ENCODE measurements at regions not wholly inside any gene's neighbourhood (a gene's known extent, or its start where the extent isn't known, plus 50 kb on each side); places are given as distances from the start of the nearest gene placed in this dataset.
"Not testable (repeated sequence)": the region's sequence is repeated elsewhere in the genome, so short reads cannot be mapped to it uniquely, and the experiment has no call there.

- ATAC-seq (ENCODE audit: low FRiP score in 2 of 2) (no peak), DNase-seq (no peak)
- no peak overlapping the region for H3K4me3 ChIP-seq
- TF ChIP-seq CTCF (IDR thresholded peaks at IDR 0.05) (no peak), POLR2A (IDR thresholded peaks at IDR 0.05) (no peak), EP300 (IDR thresholded peaks at IDR 0.05) (no peak), POLR2AphosphoS5 (IDR thresholded peaks at IDR 0.05) (no peak)
- H3K36me3 ChIP-seq = no peaks in the 10 kb centered on the region
- H3K27me3 ChIP-seq = no peaks in the 10 kb centered on the region
- no peak overlapping the region for H3K27ac ChIP-seq
- H3K9me3 ChIP-seq = peaks cover 0 to 6% (median 0%) of the 10 kb centered on the region in 4 donors
- H3K4me1 ChIP-seq = no peaks in the 10 kb centered on the region
Measured at GRCh38 chr5:12679731-12680130, 775.5 kb upstream of the CTNND2 start.

GRCh38 chr5:12675959-12676358 is 771.7 kb upstream of the CTNND2 start:
- Histone ChIP-seq H3K4me3 (no peak overlapping the region), H3K4me1 (no peaks in the 10 kb centered on the region), H3K36me3 (no peaks in the 10 kb centered on the region), H3K27ac (no peak overlapping the region), H3K27me3 (no peaks in the 10 kb centered on the region), H3K9me3 (peaks cover 0 to 6% (median 0%) of the 10 kb centered on the region in 4 donors)
- DNase-seq (no peak), ATAC-seq (ENCODE audit: low FRiP score in 2 of 2) (no peak)
- TF ChIP-seq CTCF (IDR thresholded peaks at IDR 0.05) = no peak
- TF ChIP-seq POLR2AphosphoS5 (IDR thresholded peaks at IDR 0.05) = no peak
- TF ChIP-seq POLR2A (IDR thresholded peaks at IDR 0.05) = no peak
- no peak for TF ChIP-seq EP300 (IDR thresholded peaks at IDR 0.05)
- WGBS, 2 donors = 91 to 95% methylated on average over 6 of the region's 6 CpGs

GRCh38 chr5:12672141-12672540 is 767.9 kb upstream of the CTNND2 start:
- ATAC-seq (ENCODE audit: low FRiP score in 2 of 2) = no peak
- H3K27me3 ChIP-seq = no peaks in the 10 kb centered on the region
- TF ChIP-seq POLR2AphosphoS5 (IDR thresholded peaks at IDR 0.05) (no peak), POLR2A (IDR thresholded peaks at IDR 0.05) (no peak), EP300 (IDR thresholded peaks at IDR 0.05) (no peak), CTCF (IDR thresholded peaks at IDR 0.05) (no peak)
- H3K4me1 ChIP-seq = no peaks in the 10 kb centered on the region
- 72 to 85% methylated on average over 3 of the region's 3 CpGs for WGBS, 2 donors
- no peaks in the 10 kb centered on the region for H3K36me3 ChIP-seq
- no peak for DNase-seq
- no peak overlapping the region for H3K4me3 ChIP-seq
- H3K9me3 ChIP-seq = peaks cover 0 to 6% (median 0%) of the 10 kb centered on the region in 4 donors
- no peak overlapping the region for H3K27ac ChIP-seq

DNA sequence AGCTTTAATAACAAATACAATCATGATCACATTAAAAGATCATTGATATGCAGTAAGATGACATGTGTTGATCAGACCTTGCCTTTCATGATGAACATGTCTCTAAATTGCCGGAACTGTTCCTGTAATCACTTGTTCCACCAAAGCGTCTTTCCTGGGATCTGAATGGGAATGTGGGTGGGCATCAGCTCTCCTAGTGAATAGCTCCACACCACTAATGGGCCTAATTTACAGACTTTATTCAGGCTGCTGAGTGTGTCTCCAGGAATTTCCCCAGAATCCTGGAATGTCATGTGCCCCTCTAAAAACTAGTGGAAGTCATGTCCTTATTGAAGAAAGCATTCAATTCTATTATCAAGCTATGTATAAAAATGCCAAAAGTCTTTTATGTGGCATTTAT is 765.1 kb upstream of the CTNND2 start:
- no peak for TF ChIP-seq POLR2AphosphoS5 (IDR thresholded peaks at IDR 0.05)
- no peak for TF ChIP-seq EP300 (IDR thresholded peaks at IDR 0.05)
- no peaks in the 10 kb centered on the region for H3K9me3 ChIP-seq
- H3K4me1 ChIP-seq = no peaks in the 10 kb centered on the region
- no peak overlapping the region for H3K27ac ChIP-seq
- H3K4me3 ChIP-seq = no peak overlapping the region
- DNase-seq (no peak), ATAC-seq (ENCODE audit: low FRiP score in 2 of 2) (no peak)
- H3K36me3 ChIP-seq = no peaks in the 10 kb centered on the region
- WGBS, 2 donors = 94 to 97% methylated on average over 2 of the region's 2 CpGs
- no peaks in the 10 kb centered on the region for H3K27me3 ChIP-seq

DNA sequence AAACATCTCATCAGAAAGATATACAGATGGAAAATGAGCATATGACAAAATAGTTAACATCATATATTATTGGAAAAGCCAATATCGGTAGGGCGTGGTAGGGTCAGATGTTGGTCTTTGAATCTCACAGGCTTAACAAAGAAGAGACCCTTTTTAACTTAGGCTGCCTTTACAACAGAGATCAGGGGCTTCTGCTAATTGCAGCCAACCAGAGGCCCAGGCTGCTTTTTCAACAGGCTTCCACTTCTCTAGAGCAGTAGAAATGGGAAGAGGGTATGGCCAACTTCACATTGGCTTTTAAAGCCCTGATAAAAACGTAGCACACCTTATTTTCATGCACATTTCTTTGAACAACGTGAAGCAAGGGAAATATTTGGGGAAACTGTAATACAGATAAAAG is 764.3 kb upstream of the CTNND2 start:
- H3K27ac ChIP-seq = no peak overlapping the region
- no peak overlapping the region for H3K4me3 ChIP-seq
- no peaks in the 10 kb centered on the region for H3K27me3 ChIP-seq
- no peaks in the 10 kb centered on the region for H3K4me1 ChIP-seq
- no peaks in the 10 kb centered on the region for H3K36me3 ChIP-seq
- TF ChIP-seq POLR2AphosphoS5 (IDR thresholded peaks at IDR 0.05) (no peak), EP300 (IDR thresholded peaks at IDR 0.05) (no peak), POLR2A (IDR thresholded peaks at IDR 0.05) (no peak), CTCF (IDR thresholded peaks at IDR 0.05) (no peak)
- ATAC-seq (ENCODE audit: low FRiP score in 2 of 2) (no peak), DNase-seq (no peak)
- 82 to 84% methylated on average over 4 of the region's 4 CpGs for WGBS, 2 donors
- H3K9me3 ChIP-seq = no peaks in the 10 kb centered on the region

DNA sequence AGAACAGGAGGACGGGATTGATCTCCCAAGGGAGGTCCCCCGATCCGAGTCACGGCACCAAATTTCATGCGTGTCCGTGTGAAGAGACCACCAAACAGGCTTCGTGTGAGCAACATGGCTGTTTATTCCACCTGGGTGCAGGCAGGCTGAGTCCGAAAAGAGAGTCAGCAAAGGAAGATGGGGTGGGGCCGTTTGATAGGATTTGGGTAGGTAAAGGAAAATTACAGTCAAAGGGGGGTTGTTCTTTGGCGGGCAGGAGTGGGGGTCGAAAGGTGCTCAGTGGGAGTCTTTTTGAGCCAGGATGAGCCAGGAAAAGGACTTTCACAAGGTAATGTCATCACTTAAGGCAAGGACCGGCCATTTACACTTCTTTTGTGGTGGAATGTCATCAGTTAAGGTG is 763.6 kb upstream of the CTNND2 start:
- 87 to 91% methylated on average over 12 of the region's 12 CpGs for WGBS, 2 donors
- not testable (repeated sequence) for H3K4me3 ChIP-seq

DNA sequence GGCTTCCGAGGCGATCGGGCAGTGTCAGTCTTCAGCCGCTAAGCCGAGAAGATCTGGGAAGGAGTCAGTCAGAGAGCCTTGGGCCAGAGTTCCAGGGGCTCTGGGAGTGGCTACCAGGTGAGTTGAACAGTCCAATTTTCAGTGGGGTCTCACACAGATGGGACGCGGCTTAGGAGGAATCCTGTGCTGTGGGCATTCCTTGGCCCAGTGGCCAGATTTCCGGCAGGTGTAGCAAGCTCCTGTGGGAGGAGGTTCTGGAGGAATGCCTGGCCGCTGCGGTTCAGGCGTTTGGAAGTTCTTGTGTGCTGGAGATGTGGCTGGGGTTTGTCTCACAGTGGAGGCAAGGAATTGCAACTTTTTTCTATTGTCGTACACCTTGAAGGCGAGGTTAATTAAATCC is 761.5 kb upstream of the CTNND2 start:
- not testable (repeated sequence) for H3K9me3 ChIP-seq; H3K27me3 ChIP-seq; ATAC-seq (ENCODE audit: low FRiP score in 2 of 2); H3K27ac ChIP-seq; H3K4me3 ChIP-seq; DNase-seq; H3K36me3 ChIP-seq; H3K4me1 ChIP-seq
- WGBS, 2 donors = 92 to 97% methylated on average over 8 to 9 of the region's 13 CpGs

More for the DNA sequence above, 763.6 kb upstream of the CTNND2 start:
- not testable (repeated sequence) for H3K27ac ChIP-seq; H3K9me3 ChIP-seq; H3K27me3 ChIP-seq; DNase-seq; H3K4me1 ChIP-seq; H3K36me3 ChIP-seq; ATAC-seq (ENCODE audit: low FRiP score in 2 of 2)

All from upper lobe of left lung (tissue), 6 donors.